B cell (primary cell): ENCODE measurements at regions not wholly inside any gene's neighbourhood (a gene's known extent, or its start where the extent isn't known, plus 50 kb on each side); places are given as distances from the start of the nearest gene placed in this dataset.

Source experiments
- EZH2 ChIP-seq: IDR thresholded peaks from 2 replicates; pipeline ENCODE4 v1.6.1; 2012; ENCODE audit warnings: borderline replicate concordance, low read depth, mild to moderate bottlenecking, moderate library complexity, low read length; ENCODE audit not compliant: insufficient read depth, poor library complexity, severe bottlenecking
- TF ChIP-seq, protein P1 (sequence below): fragments of 200-600 bp; IDR thresholded peaks from one replicate; pipeline ENCODE4 v1.8.0; 2022; ENCODE audit warnings: antibody characterized with exemption, mild to moderate bottlenecking

DNA sequence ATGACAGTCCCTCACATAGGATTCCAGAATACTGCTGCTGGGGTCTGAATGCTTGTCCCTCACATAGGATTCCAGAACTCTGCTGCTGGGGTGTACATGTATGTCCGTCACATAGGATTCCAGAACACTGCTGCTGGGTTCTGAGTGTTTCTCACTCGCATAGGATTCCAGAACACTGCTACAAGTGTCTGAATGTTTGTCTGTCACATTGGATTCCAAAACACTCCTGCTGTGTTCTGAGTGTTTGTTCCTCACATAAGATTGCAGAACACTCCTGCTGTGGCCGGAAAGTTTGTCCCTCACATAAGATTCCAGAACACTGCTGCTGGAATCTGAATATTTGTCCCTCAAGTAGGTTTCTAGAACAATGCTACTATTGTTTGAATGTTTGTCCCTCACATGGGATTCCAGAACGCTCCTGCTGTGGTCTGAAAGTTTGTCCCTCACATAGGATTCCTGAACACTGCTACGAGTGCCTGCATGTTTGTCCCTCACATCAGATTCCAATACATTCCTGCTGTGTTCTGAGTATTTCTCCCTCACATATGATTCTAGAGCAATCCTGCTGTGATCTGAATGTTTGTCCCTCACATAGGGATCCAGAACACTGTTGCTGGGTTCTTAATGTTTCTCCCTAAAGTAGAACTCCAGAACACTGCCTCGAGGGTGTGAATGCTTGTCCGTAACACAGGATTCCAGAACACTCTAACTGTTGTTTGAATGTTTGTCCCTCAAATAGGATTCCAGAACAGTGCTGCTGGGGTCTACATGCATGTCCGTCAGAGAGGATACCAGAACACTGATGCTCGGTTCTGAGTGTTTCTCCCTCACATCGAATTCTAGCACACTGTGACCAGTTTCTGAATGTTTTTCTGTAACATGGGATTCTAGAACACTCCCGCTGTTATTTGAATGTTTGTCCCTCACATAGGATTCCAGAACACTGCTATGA, 200.4 kb downstream of the FOXD4L6 start:
- TF ChIP-seq, protein P1, sequence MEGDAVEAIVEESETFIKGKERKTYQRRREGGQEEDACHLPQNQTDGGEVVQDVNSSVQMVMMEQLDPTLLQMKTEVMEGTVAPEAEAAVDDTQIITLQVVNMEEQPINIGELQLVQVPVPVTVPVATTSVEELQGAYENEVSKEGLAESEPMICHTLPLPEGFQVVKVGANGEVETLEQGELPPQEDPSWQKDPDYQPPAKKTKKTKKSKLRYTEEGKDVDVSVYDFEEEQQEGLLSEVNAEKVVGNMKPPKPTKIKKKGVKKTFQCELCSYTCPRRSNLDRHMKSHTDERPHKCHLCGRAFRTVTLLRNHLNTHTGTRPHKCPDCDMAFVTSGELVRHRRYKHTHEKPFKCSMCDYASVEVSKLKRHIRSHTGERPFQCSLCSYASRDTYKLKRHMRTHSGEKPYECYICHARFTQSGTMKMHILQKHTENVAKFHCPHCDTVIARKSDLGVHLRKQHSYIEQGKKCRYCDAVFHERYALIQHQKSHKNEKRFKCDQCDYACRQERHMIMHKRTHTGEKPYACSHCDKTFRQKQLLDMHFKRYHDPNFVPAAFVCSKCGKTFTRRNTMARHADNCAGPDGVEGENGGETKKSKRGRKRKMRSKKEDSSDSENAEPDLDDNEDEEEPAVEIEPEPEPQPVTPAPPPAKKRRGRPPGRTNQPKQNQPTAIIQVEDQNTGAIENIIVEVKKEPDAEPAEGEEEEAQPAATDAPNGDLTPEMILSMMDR: no peak
- TF ChIP-seq EZH2: no peak
